Panc1 (cell line): ENCODE measurements at regions not wholly inside any gene's neighbourhood (a gene's known extent, or its start where the extent isn't known, plus 50 kb on each side); places are given as distances from the start of the nearest gene placed in this dataset.

Experiments used
- CTCF ChIP-seq: fragments of 450-650 bp; IDR thresholded peaks from 2 replicates; pipeline ENCODE4 v1.5.1; 2017; ENCODE audit warnings: mild to moderate bottlenecking
- POLR2AphosphoS5 ChIP-seq: IDR thresholded peaks from 2 replicates; pipeline ENCODE4 v1.6.1; 2012; ENCODE audit warnings: mild to moderate bottlenecking, low read depth, low read length, moderate library complexity
- SIN3A ChIP-seq: IDR thresholded peaks from 2 replicates; pipeline ENCODE4 v1.6.1; 2012; ENCODE audit warnings: low read depth, mild to moderate bottlenecking, low read length, moderate library complexity, borderline replicate concordance; ENCODE audit not compliant: insufficient read depth

- TF ChIP-seq CTCF (no peak), SIN3A (no peak), POLR2AphosphoS5 (no peak)
Measured at GRCh38 chr14:104470588-104470987, 109.0 kb upstream of the C14orf180 start.
